GM12873 (cell line): ENCODE measurements at regions not wholly inside any gene's neighbourhood (a gene's known extent, or its start where the extent isn't known, plus 50 kb on each side); places are given as distances from the start of the nearest gene placed in this dataset.

Source experiments
- TF ChIP-seq, protein P1 (sequence below): IDR thresholded peaks from 2 replicates; pipeline ENCODE4 v1.5.1; 2012; ENCODE audit warnings: low read depth, mild to moderate bottlenecking, moderate library complexity, low read length, control low read depth; ENCODE audit not compliant: insufficient read depth; ENCODE audit errors: missing control alignments

DNA sequence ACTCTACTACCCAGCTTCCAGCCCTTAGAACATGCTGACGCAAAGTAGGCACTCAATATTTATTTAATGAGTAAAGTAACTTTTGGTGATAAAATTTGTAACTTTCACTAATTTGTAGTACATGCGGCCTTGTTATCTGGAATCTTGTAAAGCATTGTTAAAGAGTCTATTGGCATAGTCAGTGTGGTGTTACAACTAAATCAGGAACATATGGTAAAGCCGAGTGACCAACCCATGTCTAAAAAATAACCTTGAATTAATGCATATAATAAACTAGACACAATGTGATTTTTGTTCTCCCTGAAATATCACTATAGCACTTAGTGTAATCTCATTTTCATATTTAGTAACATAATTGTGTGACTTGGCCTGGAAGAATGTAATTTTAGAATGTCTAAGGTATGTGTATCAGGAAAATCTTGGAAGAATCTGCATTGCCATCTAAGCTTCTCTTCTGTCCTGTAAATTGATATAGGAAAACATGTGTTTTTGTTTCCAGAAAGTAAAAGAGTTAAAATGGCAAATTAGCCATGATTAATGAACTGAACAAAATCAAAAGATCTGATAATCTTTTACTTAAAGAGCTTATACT lies 256.7 kb upstream of the GNAI1 start:
- TF ChIP-seq, protein P1, sequence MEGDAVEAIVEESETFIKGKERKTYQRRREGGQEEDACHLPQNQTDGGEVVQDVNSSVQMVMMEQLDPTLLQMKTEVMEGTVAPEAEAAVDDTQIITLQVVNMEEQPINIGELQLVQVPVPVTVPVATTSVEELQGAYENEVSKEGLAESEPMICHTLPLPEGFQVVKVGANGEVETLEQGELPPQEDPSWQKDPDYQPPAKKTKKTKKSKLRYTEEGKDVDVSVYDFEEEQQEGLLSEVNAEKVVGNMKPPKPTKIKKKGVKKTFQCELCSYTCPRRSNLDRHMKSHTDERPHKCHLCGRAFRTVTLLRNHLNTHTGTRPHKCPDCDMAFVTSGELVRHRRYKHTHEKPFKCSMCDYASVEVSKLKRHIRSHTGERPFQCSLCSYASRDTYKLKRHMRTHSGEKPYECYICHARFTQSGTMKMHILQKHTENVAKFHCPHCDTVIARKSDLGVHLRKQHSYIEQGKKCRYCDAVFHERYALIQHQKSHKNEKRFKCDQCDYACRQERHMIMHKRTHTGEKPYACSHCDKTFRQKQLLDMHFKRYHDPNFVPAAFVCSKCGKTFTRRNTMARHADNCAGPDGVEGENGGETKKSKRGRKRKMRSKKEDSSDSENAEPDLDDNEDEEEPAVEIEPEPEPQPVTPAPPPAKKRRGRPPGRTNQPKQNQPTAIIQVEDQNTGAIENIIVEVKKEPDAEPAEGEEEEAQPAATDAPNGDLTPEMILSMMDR: no peak

DNA sequence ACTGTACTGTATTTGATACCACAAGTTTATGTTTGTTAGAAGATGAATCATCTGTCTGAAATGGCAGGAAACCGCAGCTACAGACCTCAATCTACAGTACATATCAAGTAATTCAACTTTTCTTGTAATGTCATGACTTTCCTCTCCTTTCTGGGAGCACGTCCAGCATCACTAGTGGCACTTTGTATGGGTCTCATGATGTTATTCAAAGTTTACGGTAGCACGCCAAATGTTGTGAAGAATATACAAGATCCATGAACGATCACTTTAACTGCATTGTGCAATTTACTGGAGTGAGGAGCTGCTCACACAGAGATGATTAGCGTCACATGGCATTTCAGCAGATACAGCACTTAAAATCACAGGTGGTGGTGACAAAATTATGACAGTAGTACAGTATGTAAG lies 257.8 kb upstream of the GNAI1 start:
- TF ChIP-seq, protein P1: no peak

DNA sequence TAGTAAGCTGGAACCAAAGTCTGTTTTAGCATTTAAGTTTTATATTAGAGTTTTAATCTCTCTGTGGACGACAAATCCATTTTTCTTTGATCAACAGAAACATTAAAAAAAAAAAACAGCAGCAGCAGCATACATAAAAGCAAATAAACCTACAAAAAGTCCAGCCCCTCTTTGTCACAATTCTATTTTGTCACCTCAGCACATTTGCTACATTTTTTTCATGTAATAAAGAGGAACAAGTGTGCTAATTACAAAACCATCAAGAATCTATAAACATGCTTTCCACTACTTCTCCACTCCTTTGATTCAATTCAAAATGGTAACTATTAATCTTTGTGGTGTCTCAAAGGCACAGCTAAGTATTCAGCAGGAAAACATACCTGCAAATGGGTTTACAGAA lies 259.8 kb upstream of the GNAI1 start:
- TF ChIP-seq, protein P1: no peak

DNA sequence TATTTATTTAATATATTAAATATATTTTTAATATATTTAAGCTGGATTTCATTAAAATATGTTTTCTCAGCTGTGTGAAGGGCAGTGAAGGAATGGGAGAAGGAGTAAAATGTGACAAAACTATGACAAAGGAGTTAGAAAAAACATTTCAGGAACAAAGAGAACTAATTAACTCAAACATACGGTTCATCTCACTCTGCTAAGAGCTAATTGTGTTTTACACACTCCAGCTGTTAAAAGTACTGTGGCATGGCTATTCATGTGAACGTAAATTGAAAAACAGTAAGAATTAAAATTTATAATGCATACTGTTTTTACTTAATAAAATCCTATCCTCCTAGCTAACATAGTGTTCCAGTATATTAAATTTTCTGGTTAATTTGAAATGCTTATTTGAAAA lies 262.5 kb upstream of the GNAI1 start:
- TF ChIP-seq, protein P1: no peak

DNA sequence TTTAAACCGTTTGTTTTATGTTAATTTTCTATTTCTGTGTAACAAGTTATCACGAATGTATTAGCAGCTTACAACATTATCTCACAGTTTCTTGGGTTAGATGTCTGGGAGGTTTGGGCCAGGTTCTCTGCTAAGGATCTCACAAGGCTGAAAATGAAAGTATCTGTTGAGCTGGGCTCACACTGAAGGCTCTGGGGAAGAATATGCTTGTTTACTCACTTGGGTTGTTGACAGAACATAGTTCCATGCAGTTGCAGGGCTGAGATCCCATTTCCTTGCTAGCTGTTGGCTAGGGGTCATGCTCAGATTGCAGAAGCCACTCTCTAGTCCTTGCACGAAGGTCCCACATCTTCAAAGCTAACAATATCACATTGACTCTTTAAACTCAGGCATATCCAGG lies 266.6 kb upstream of the GNAI1 start:
- TF ChIP-seq, protein P1: no peak

DNA sequence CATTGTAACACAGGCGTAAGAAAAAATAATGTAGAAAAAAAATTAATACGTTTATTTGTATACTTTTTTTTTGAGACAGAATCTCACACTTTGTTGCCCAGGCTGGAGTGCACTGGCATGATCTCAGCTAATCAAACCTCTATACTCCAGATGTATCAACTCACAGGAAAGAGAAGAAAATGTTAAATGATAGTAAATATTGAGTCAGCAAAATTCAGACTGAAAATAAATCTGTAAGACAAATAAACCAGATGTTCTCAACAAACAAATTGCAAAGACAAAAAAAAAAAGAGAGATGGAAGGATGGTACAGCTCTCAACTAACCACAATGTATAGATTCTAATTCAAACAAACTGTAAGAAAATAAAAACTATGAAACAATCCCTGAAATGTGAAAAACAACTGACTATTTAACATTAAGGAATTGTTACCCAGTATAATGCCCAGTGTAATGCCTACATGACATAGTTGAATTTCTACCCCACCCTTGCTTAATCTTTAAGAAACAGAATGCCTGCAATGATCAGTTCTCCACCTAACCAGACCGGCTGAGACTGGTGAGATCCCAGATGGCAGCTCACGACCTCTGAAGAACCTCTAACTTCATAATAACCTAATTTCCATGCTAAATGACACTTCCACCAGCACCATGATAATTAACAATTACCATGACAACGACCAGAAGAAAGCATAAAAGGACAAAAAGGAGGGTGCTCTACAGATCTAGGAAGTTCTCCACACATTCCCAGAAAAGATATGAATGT lies 272.0 kb upstream of the GNAI1 start:
- TF ChIP-seq, protein P1: no peak

DNA sequence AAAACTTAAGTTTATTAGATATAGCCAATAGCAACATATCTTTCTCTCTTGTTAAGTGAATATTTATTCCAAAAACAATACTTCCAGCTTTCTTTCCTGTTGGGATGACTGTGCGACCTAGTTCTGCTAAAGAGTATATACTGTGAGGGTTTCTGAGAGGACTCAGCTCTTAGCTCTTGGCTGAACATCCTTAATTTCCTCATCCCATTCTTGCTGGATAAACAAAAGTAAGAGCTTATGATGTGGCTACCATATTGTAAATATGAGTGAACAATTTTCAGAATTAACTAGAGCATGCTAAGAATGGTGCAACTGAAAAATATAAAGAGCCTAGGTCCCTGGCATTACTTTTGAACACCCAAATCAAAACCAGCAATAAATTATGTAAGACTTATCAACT lies 279.5 kb upstream of the GNAI1 start:
- TF ChIP-seq, protein P1: no peak
